Stimulated activated naive CD8-positive, alpha-beta T cell treated with anti-CD3 and anti-CD28 coated beads, Interleukin-15, amount 100 ng/mL, for 72 hours (primary cell): ENCODE measurements at regions not wholly inside any gene's neighbourhood (a gene's known extent, or its start where the extent isn't known, plus 50 kb on each side); places are given as distances from the start of the nearest gene placed in this dataset.
"Not testable (repeated sequence)": the region's sequence is repeated elsewhere in the genome, so short reads cannot be mapped to it uniquely, and the experiment has no call there.

Experiments
- ATAC-seq: fragments of 150-1000 bp; cut with Tn5 transposase; 2 replicates; pipeline ENCODE4 v1.10.0; 2021; ENCODE audit warnings: mild to moderate bottlenecking, moderate library complexity
- DNase-seq, 2 donors: peaks; one replicate each; pipeline ENCODE4 v3.0.0; 2021 to 2022
- H3K27ac Mint-ChIP-seq, 2 donors: one replicate each; pipeline ENCODE4 v1.8.0; 2022; ENCODE audit warnings: mild to moderate bottlenecking in 2 of 2, mixed read lengths in 2 of 2, moderate library complexity in 2 of 2
- H3K27me3 Mint-ChIP-seq: one replicate; pipeline ENCODE4 v1.8.0; 2022; ENCODE audit warnings: mixed read lengths
- H3K4me1 Mint-ChIP-seq: one replicate; pipeline ENCODE4 v1.8.0; 2022; ENCODE audit warnings: mild to moderate bottlenecking, mixed read lengths
- H3K4me3 Mint-ChIP-seq, 2 donors: one replicate each; pipeline ENCODE4 v1.8.0; 2022; ENCODE audit warnings: mild to moderate bottlenecking in 2 of 2, mixed read lengths in 2 of 2, moderate library complexity in 1 of 2
- H3K9me3 Mint-ChIP-seq, 2 donors: one replicate each; pipeline ENCODE4 v1.8.0; 2022; ENCODE audit warnings: mixed read lengths in 2 of 2

- Mint-ChIP-seq H3K4me3 (no peak overlapping the region), H3K9me3 (peaks cover 0 to 12% of the 10 kb centered on the region in 2 donors), H3K4me1 (no peaks in the 10 kb centered on the region), H3K27me3 (no peaks in the 10 kb centered on the region), H3K27ac (no peak overlapping the region)
- no peak for DNase-seq
- ATAC-seq: no peak
Observed at GRCh38 chr17:21756856-21757619, 64.7 kb downstream of the KCNJ18 start.

GRCh38 chr17:21759636-21760035, 67.3 kb downstream of the KCNJ18 start:
- H3K9me3 Mint-ChIP-seq, H3K27me3 Mint-ChIP-seq, ATAC-seq, H3K4me3 Mint-ChIP-seq, H3K4me1 Mint-ChIP-seq, H3K27ac Mint-ChIP-seq, DNase-seq: not testable (repeated sequence)

- not testable (repeated sequence) for H3K27ac Mint-ChIP-seq, H3K9me3 Mint-ChIP-seq, H3K4me1 Mint-ChIP-seq, ATAC-seq, DNase-seq, H3K4me3 Mint-ChIP-seq, H3K27me3 Mint-ChIP-seq
Observed at GRCh38 chr17:21763738-21764340, 71.5 kb downstream of the KCNJ18 start.

- H3K27me3 Mint-ChIP-seq, H3K4me3 Mint-ChIP-seq, H3K4me1 Mint-ChIP-seq, H3K9me3 Mint-ChIP-seq, ATAC-seq, H3K27ac Mint-ChIP-seq, DNase-seq: not testable (repeated sequence)
Observed at GRCh38 chr17:21765651-21766290, 73.4 kb downstream of the KCNJ18 start.

- not testable (repeated sequence) for H3K9me3 Mint-ChIP-seq, DNase-seq, H3K27me3 Mint-ChIP-seq, ATAC-seq, H3K4me3 Mint-ChIP-seq, H3K4me1 Mint-ChIP-seq, H3K27ac Mint-ChIP-seq
Observed at GRCh38 chr17:21766565-21766964, 74.2 kb downstream of the KCNJ18 start.

- H3K4me1 Mint-ChIP-seq, H3K27ac Mint-ChIP-seq, DNase-seq, H3K27me3 Mint-ChIP-seq, H3K4me3 Mint-ChIP-seq, H3K9me3 Mint-ChIP-seq, ATAC-seq: not testable (repeated sequence)
Observed at GRCh38 chr17:21767162-21768156, 75.1 kb downstream of the KCNJ18 start.

- H3K27ac Mint-ChIP-seq, H3K27me3 Mint-ChIP-seq, H3K4me3 Mint-ChIP-seq: not testable (repeated sequence)
Observed at GRCh38 chr17:21768244-21768643, 75.9 kb downstream of the KCNJ18 start.

GRCh38 chr17:21768729-21769462, 76.6 kb downstream of the KCNJ18 start:
- H3K9me3 Mint-ChIP-seq, DNase-seq, ATAC-seq, H3K4me3 Mint-ChIP-seq, H3K4me1 Mint-ChIP-seq, H3K27ac Mint-ChIP-seq, H3K27me3 Mint-ChIP-seq: not testable (repeated sequence)

More at GRCh38 chr17:21768244-21768643, 75.9 kb downstream of the KCNJ18 start:
- not testable (repeated sequence) for DNase-seq, ATAC-seq, H3K9me3 Mint-ChIP-seq, H3K4me1 Mint-ChIP-seq

- not testable (repeated sequence) for H3K4me3 Mint-ChIP-seq, H3K27me3 Mint-ChIP-seq, DNase-seq, H3K4me1 Mint-ChIP-seq, H3K27ac Mint-ChIP-seq, ATAC-seq, H3K9me3 Mint-ChIP-seq
Observed at GRCh38 chr17:21769781-21770180, 77.5 kb downstream of the KCNJ18 start.

- H3K4me3 Mint-ChIP-seq, H3K9me3 Mint-ChIP-seq, DNase-seq, H3K4me1 Mint-ChIP-seq, H3K27me3 Mint-ChIP-seq, H3K27ac Mint-ChIP-seq: not testable (repeated sequence)
- peak; percentile 88 for ATAC-seq
Observed at GRCh38 chr17:21770466-21771446, 78.4 kb downstream of the KCNJ18 start.

GRCh38 chr17:21772321-21772720, 80.0 kb downstream of the KCNJ18 start:
- no peak overlapping the region for H3K27ac Mint-ChIP-seq
- no peak for DNase-seq
- no peak overlapping the region for H3K4me3 Mint-ChIP-seq
- ATAC-seq: no peak
- H3K27me3 Mint-ChIP-seq: no peaks in the 10 kb centered on the region
- peaks cover 0 to 7% of the 10 kb centered on the region in 2 donors for H3K9me3 Mint-ChIP-seq
- H3K4me1 Mint-ChIP-seq: no peaks in the 10 kb centered on the region

GRCh38 chr17:21772991-21773713, 80.8 kb downstream of the KCNJ18 start:
- ATAC-seq, H3K4me3 Mint-ChIP-seq, H3K9me3 Mint-ChIP-seq, H3K27me3 Mint-ChIP-seq, DNase-seq, H3K4me1 Mint-ChIP-seq, H3K27ac Mint-ChIP-seq: not testable (repeated sequence)

- Mint-ChIP-seq H3K27ac (no peak overlapping the region), H3K27me3 (no peaks in the 10 kb centered on the region), H3K4me3 (no peak overlapping the region), H3K4me1 (no peaks in the 10 kb centered on the region), H3K9me3 (peaks cover 0 to 9% of the 10 kb centered on the region in 2 donors)
- ATAC-seq (no peak), DNase-seq (no peak)
Observed at GRCh38 chr17:21774263-21774662, 81.9 kb downstream of the KCNJ18 start.
